ENCODE measurements at regions not wholly inside any gene's neighbourhood (a gene's known extent, or its start where the extent isn't known, plus 50 kb on each side); places are given as distances from the start of the nearest gene placed in this dataset.

GRCh38 chr5:161235569-161235968 is 311.0 kb downstream of the GABRB2 start:
- no peaks in the 10 kb centered on the region for H3K27me3 ChIP-seq (replicated peaks; ENCODE audit: control insufficient read depth, insufficient read depth, low read length)
- no peak overlapping the region for H3K4me3 ChIP-seq (replicated peaks; ENCODE audit: low read depth, low read length)
- H3K36me3 ChIP-seq (ENCODE audit: control insufficient read depth, insufficient read depth, low read length): no peaks in the 10 kb centered on the region
- DNase-seq (ENCODE audit: extremely low read depth, insufficient read length): no peak
- TF ChIP-seq CTCF (IDR thresholded peaks at IDR 0.05; ENCODE audit: insufficient read depth, low read length, poor library complexity, severe bottlenecking): no peak

GRCh38 chr5:161233553-161233952 is 313.0 kb downstream of the GABRB2 start:
- no peak for DNase-seq (ENCODE audit: extremely low read depth, insufficient read length)
- Histone ChIP-seq H3K36me3 (ENCODE audit: control insufficient read depth, insufficient read depth, low read length) (no peaks in the 10 kb centered on the region), H3K27me3 (replicated peaks; ENCODE audit: control insufficient read depth, insufficient read depth, low read length) (no peaks in the 10 kb centered on the region), H3K4me3 (replicated peaks; ENCODE audit: low read depth, low read length) (no peak overlapping the region)
- no peak for TF ChIP-seq CTCF (IDR thresholded peaks at IDR 0.05; ENCODE audit: insufficient read depth, low read length, poor library complexity, severe bottlenecking)

- no peak overlapping the region for H3K4me3 ChIP-seq (replicated peaks; ENCODE audit: low read depth, low read length)
These were observed 316.3 kb downstream of the GABRB2 start for GRCh38 chr5:161230221-161230620.

GRCh38 chr5:161219816-161220215 is 326.7 kb downstream of the GABRB2 start:
- Histone ChIP-seq H3K36me3 (ENCODE audit: control insufficient read depth, insufficient read depth, low read length) (no peaks in the 10 kb centered on the region), H3K4me3 (replicated peaks; ENCODE audit: low read depth, low read length) (no peak overlapping the region), H3K27me3 (replicated peaks; ENCODE audit: control insufficient read depth, insufficient read depth, low read length) (no peaks in the 10 kb centered on the region)
- no peak for DNase-seq (ENCODE audit: extremely low read depth, insufficient read length)
- no peak for TF ChIP-seq CTCF (IDR thresholded peaks at IDR 0.05; ENCODE audit: insufficient read depth, low read length, poor library complexity, severe bottlenecking)

More at GRCh38 chr5:161230221-161230620, 316.3 kb downstream of the GABRB2 start:
- no peaks in the 10 kb centered on the region for H3K27me3 ChIP-seq (replicated peaks; ENCODE audit: control insufficient read depth, insufficient read depth, low read length)
- no peak for DNase-seq (ENCODE audit: extremely low read depth, insufficient read length)
- H3K36me3 ChIP-seq (ENCODE audit: control insufficient read depth, insufficient read depth, low read length): no peaks in the 10 kb centered on the region
- no peak for TF ChIP-seq CTCF (IDR thresholded peaks at IDR 0.05; ENCODE audit: insufficient read depth, low read length, poor library complexity, severe bottlenecking)

- H3K4me3 ChIP-seq (replicated peaks; ENCODE audit: low read depth, low read length): no peak overlapping the region
- no peak for DNase-seq (ENCODE audit: extremely low read depth, insufficient read length)
- H3K36me3 ChIP-seq (ENCODE audit: control insufficient read depth, insufficient read depth, low read length): no peaks in the 10 kb centered on the region
- H3K27me3 ChIP-seq (replicated peaks; ENCODE audit: control insufficient read depth, insufficient read depth, low read length): no peaks in the 10 kb centered on the region
- no peak for TF ChIP-seq CTCF (IDR thresholded peaks at IDR 0.05; ENCODE audit: insufficient read depth, low read length, poor library complexity, severe bottlenecking)
These were observed 329.6 kb downstream of the GABRB2 start for GRCh38 chr5:161216877-161217276.

- Histone ChIP-seq H3K36me3 (ENCODE audit: control insufficient read depth, insufficient read depth, low read length) (no peaks in the 10 kb centered on the region), H3K27me3 (replicated peaks; ENCODE audit: control insufficient read depth, insufficient read depth, low read length) (no peaks in the 10 kb centered on the region), H3K4me3 (replicated peaks; ENCODE audit: low read depth, low read length) (no peak overlapping the region)
- DNase-seq (ENCODE audit: extremely low read depth, insufficient read length): no peak
- TF ChIP-seq CTCF (IDR thresholded peaks at IDR 0.05; ENCODE audit: insufficient read depth, low read length, poor library complexity, severe bottlenecking): no peak
These were observed 334.3 kb downstream of the GABRB2 start for GRCh38 chr5:161212123-161212712.

All from GM06990 (cell line).